ENCODE measurements at regions not wholly inside any gene's neighbourhood (a gene's known extent, or its start where the extent isn't known, plus 50 kb on each side); places are given as distances from the start of the nearest gene placed in this dataset.

DNA sequence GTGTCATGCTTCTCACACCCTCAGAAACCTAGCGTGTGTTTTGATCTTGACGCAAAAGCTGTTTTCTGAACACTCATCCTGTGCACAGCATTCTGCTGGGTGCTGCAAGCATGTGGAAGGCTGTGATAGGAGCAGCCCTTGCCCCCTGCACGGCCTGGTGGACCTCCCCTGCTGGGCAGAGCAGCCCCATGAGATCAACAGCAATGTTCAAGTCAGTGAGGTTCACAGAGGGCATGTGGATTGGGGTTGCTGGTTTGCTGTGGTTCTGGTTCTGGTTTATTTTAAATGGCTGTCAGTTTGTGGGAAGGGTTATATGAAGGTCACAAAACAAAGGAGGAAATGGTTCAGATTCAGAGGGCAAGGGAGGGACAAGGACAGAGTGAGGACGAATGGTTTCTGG, 71.3 kb downstream of the SOWAHC start:
- intact Hi-C loops (cut with DNase I, micrococcal nuclease): no loop called here
- no peaks in the 10 kb centered on the region for H3K9me3 Mint-ChIP-seq
- DNase-seq: no peak
- Histone ChIP-seq H3K27ac (ENCODE audit: low read depth in 1 of 2, low read length in 2 of 2) (no peak overlapping the region), H3K4me3 (ENCODE audit: low read length) (no peak overlapping the region), H3K4me1 (ENCODE audit: insufficient read depth, low read length) (no peaks in the 10 kb centered on the region), H3K9me3 (ENCODE audit: control insufficient read depth in 1 of 2, insufficient read depth in 1 of 2, low read length in 2 of 2) (no peaks in the 10 kb centered on the region), H3K36me3 (ENCODE audit: insufficient read depth, low read length) (no peaks in the 10 kb centered on the region), H3K27me3 (ENCODE audit: control insufficient read depth in 1 of 2, insufficient read depth in 2 of 2, low read length in 2 of 2) (peaks cover 0 to 3% of the 10 kb centered on the region in 2 experiments)
- H3K27ac Mint-ChIP-seq: no peak overlapping the region
- TF ChIP-seq, protein P1, sequence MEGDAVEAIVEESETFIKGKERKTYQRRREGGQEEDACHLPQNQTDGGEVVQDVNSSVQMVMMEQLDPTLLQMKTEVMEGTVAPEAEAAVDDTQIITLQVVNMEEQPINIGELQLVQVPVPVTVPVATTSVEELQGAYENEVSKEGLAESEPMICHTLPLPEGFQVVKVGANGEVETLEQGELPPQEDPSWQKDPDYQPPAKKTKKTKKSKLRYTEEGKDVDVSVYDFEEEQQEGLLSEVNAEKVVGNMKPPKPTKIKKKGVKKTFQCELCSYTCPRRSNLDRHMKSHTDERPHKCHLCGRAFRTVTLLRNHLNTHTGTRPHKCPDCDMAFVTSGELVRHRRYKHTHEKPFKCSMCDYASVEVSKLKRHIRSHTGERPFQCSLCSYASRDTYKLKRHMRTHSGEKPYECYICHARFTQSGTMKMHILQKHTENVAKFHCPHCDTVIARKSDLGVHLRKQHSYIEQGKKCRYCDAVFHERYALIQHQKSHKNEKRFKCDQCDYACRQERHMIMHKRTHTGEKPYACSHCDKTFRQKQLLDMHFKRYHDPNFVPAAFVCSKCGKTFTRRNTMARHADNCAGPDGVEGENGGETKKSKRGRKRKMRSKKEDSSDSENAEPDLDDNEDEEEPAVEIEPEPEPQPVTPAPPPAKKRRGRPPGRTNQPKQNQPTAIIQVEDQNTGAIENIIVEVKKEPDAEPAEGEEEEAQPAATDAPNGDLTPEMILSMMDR (IDR thresholded peaks at IDR 0.05): no peak
- POLR2A ChIA-PET: no interaction called here
- H3K27me3 Mint-ChIP-seq: peaks cover 17% of the 10 kb centered on the region
- H3K4me3 Mint-ChIP-seq: no peak overlapping the region
- no peak for ATAC-seq (ENCODE audit: poor library complexity)
- no peaks in the 10 kb centered on the region for H3K36me3 Mint-ChIP-seq (ENCODE audit: low read depth)
- CTCF ChIA-PET: no interaction called here
- no peaks in the 10 kb centered on the region for H3K4me1 Mint-ChIP-seq (ENCODE audit: low read depth)

DNA sequence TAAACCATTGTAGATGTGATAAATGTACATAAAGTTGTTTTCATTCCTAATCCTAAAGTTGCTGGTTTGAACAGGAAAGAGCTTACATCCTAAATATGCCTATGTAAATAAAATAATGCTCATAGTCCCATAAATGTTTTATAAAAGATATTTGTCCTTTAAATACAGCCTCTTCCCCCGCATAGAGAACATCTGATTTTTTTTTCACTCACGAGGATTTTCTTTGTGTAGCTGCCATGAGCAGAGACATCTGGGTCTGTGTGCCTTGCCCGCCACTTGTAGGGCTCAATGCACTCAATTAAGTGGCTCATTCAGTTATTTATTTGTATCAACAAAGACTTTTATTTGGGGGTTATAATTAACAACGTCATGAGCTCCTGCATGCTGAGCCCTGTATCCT, 72.8 kb downstream of the SOWAHC start:
- TF ChIP-seq, protein P1 (IDR thresholded peaks at IDR 0.05): no peak
- Mint-ChIP-seq H3K27ac (no peak overlapping the region), H3K27me3 (peaks cover 11% of the 10 kb centered on the region), H3K4me3 (no peak overlapping the region), H3K9me3 (no peaks in the 10 kb centered on the region), H3K36me3 (ENCODE audit: low read depth) (no peaks in the 10 kb centered on the region), H3K4me1 (ENCODE audit: low read depth) (no peaks in the 10 kb centered on the region)
- ATAC-seq (ENCODE audit: poor library complexity) (no peak), DNase-seq (no peak)
- CTCF ChIA-PET: no interaction called here
- Histone ChIP-seq H3K4me1 (ENCODE audit: insufficient read depth, low read length) (no peaks in the 10 kb centered on the region), H3K4me3 (ENCODE audit: low read length) (no peak overlapping the region), H3K36me3 (ENCODE audit: insufficient read depth, low read length) (no peaks in the 10 kb centered on the region), H3K27me3 (ENCODE audit: control insufficient read depth in 1 of 2, insufficient read depth in 2 of 2, low read length in 2 of 2) (no peaks in the 10 kb centered on the region), H3K9me3 (ENCODE audit: control insufficient read depth in 1 of 2, insufficient read depth in 1 of 2, low read length in 2 of 2) (no peaks in the 10 kb centered on the region), H3K27ac (ENCODE audit: low read depth in 1 of 2, low read length in 2 of 2) (no peak overlapping the region)
- intact Hi-C loops (cut with DNase I, micrococcal nuclease): no loop called here
- POLR2A ChIA-PET: no interaction called here

DNA sequence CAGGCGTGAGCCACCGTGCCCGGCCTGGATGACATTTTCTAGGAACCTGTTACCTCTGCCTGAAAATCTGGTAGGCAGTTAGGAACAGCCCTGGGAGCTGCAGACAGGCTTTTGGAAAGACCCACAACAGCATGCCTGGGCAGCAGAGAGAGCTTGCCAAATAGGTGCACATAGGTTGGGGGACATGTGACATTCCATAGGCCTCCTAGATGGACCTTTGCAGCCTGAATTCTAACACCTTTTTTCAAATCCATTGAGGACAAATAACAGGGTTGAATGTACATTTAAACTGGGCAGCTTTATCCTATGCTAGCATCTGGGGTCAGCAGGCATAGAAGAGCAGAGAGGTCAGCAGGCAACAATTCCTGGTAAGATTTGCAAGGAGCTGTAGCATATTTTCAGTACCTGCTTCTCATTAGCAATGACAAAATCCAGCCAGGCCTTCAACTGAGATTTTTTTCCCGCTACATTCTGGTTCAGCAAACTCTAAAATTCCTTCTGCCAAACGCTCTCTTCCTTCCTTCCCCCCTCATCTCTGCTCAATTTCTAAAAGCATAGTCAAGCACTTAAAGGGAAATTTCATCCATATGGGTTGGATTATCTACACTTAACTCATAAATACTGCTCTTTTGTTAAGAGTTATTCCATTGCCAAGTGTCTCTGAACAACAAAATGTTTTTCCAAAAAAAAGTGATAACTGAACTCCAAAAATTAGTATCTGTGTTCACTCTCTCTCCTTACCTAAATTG, 75.2 kb downstream of the SOWAHC start:
- H3K27me3 ChIP-seq (ENCODE audit: control insufficient read depth in 1 of 2, insufficient read depth in 2 of 2, low read length in 2 of 2): no peaks in the 10 kb centered on the region
- no peaks in the 10 kb centered on the region for H3K36me3 ChIP-seq (ENCODE audit: insufficient read depth, low read length)
- ATAC-seq (ENCODE audit: poor library complexity) (no peak), DNase-seq (no peak)
- no peaks in the 10 kb centered on the region for H3K9me3 ChIP-seq (ENCODE audit: control insufficient read depth in 1 of 2, insufficient read depth in 1 of 2, low read length in 2 of 2)
- ChIA-PET CTCF (interaction anchor here (0.7 kb wide), 1 partner anchor 822 kb away, joined by 3 read pairs; no protein-coding TSS in a partner anchor), POLR2A (no interaction called here)
- H3K4me3 Mint-ChIP-seq: no peak overlapping the region
- H3K27ac ChIP-seq (ENCODE audit: low read depth in 1 of 2, low read length in 2 of 2): no peak overlapping the region
- H3K27ac Mint-ChIP-seq: no peak overlapping the region
- H3K9me3 Mint-ChIP-seq: no peaks in the 10 kb centered on the region
- no peak overlapping the region for H3K4me3 ChIP-seq (ENCODE audit: low read length)
- intact Hi-C loops (cut with DNase I, micrococcal nuclease): no loop called here
- TF ChIP-seq, protein P1 (IDR thresholded peaks at IDR 0.05): no peak
- peaks cover 11% of the 10 kb centered on the region for H3K27me3 Mint-ChIP-seq
- H3K4me1 Mint-ChIP-seq (ENCODE audit: low read depth): no peaks in the 10 kb centered on the region
- no peaks in the 10 kb centered on the region for H3K36me3 Mint-ChIP-seq (ENCODE audit: low read depth)
- H3K4me1 ChIP-seq (ENCODE audit: insufficient read depth, low read length): no peaks in the 10 kb centered on the region
